Epidermal melanocyte (primary cell): ENCODE measurements at regions not wholly inside any gene's neighbourhood (a gene's known extent, or its start where the extent isn't known, plus 50 kb on each side); places are given as distances from the start of the nearest gene placed in this dataset.
A peak's percentile ranks its signal among the peaks of the same experiment; 100 is the strongest.
"Not testable (repeated sequence)": the region's sequence is repeated elsewhere in the genome, so short reads cannot be mapped to it uniquely, and the experiment has no call there.

Experiments used
- DNase-seq: peaks from one replicate; pipeline ENCODE4 v3.0.0; 2011; ENCODE audit warnings: low spot score; ENCODE audit not compliant: insufficient read length

- DNase-seq: not testable (repeated sequence)
Observed at GRCh38 chr5:34261020-34261419, 218.0 kb upstream of the C1QTNF3 start.

GRCh38 chr5:34266151-34266550 is 223.1 kb upstream of the C1QTNF3 start:
- not testable (repeated sequence) for DNase-seq

DNA sequence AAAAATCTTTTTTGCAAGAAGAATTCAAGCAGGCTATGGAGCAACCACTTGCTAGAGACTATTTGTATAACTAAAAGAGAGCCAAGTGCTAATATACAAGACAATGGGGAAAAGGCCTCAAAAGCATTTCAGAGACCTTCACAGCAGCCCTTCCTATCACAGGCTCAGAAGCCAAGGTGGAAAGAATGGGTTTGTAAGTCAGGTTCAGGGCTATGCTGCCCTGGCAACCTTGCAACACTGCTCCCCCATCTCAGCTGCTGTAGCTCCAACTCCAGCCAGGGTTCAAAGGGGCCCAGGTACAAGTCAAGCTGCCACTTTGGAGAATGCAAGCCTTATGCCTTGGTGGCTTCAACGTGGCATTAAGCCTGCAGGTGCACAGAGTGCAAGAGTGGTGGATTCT is 253.7 kb upstream of the C1QTNF3 start:
- not testable (repeated sequence) for DNase-seq

GRCh38 chr5:34329201-34329600 is 286.2 kb upstream of the C1QTNF3 start:
- not testable (repeated sequence) for DNase-seq

- DNase-seq: not testable (repeated sequence)
Observed at GRCh38 chr5:34329611-34330108, 286.6 kb upstream of the C1QTNF3 start.

GRCh38 chr5:34331928-34332454 is 289.0 kb upstream of the C1QTNF3 start:
- not testable (repeated sequence) for DNase-seq

DNA sequence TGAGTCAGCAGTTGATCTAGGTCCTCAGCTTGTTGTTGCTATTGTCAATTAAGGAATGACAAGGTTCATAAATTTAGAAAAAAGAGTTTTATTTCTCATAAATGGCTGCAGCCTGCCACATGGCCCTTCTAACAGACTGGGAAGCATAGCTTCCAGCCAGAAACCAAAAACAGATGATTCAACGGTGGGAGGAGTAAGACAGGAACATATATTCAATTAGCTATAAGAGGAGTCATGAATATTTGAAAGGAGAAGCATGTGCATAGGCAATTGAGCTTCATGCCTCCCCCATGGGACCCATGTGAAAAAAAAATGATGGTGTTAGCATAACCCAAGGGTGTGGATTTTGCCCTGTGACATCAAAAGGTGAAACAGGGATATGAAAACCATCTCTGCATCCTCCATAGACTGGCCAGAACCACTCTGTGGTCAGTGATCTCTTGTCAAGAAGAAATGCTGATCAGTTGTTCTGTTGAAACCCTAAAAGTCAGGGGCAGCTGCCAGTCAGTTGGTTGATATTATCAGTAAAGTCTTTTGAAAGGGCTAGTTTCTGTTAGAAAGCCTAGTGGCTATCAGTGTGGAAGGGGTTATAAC is 296.5 kb upstream of the C1QTNF3 start:
- DNase-seq: not testable (repeated sequence)

DNA sequence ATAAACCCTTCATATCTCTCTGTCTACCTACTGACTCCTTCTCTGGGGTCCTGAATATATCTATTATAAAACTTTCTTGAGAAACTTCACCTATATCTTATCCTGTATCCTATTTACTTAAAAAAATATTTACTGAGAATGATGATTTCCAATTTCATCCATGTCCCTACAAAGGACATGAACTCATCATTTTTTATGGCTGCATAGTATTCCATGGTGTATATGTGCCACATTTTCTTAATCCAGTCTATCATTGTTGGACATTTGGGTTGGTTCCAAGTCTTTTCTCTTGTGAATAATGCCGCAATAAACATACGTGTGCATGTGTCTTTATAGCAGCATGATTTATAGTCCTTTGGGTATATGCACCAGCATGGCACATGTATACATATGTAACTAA is 301.7 kb upstream of the RAI14 start:
- not testable (repeated sequence) for DNase-seq

DNA sequence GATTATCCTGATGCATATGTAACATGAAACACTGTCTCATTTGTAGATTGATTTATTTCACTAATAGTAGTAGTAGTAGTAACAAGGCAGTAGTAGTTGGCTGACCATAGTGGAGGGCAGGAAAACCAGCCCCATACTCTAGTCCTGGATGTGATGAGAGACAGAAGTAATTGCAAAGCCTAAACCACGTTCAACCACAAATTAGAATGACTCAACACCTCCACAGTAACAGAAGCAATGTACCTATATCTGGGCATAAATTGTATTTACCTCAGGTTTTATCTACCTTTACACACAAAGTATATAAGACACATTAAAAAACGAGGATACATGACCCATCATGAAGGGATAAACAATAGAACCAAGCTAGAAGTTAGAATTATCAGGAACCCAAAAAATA is 284.7 kb upstream of the RAI14 start:
- not testable (repeated sequence) for DNase-seq

DNA sequence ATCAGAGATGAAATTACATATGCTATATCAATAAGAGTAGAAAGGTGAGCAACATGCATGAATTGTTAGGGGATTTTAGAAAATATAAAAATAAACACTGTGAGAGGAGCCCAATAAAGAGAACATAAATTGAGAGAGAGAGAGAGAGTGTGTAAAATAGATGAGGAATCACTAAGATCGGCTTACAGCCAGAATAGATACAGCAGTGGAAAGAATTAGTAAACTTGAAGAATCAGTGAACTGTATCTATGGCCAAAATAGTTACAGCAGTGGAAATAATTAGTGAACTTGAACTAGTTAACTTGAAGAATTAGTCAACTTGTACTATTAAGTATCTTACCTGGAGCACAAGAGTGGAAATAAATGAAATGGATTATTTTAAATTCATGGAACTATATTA is 284.3 kb upstream of the RAI14 start:
- not testable (repeated sequence) for DNase-seq

GRCh38 chr5:34372739-34373138 is 283.4 kb upstream of the RAI14 start:
- not testable (repeated sequence) for DNase-seq

- DNase-seq: not testable (repeated sequence)
Observed at GRCh38 chr5:34377651-34378050, 278.5 kb upstream of the RAI14 start.

DNA sequence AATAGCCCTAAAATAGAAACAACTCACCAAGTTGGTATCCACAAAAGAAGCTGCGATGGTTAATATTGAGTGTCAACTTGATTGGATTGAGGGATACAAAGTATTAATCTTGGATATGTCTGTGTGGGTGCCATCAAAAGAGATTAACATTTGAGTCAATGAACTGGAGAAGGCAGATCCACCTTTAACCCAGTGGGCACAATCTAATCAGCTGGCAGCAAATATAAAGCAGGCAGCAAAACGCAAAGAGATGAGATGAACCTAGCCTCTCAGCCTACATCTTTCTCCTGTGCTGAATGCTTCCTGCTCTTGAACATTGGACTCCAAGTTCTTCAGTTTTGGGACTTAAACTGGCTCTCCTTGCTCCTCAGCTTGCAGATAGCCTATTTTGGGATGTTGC is 277.6 kb upstream of the RAI14 start:
- DNase-seq: not testable (repeated sequence)

DNA sequence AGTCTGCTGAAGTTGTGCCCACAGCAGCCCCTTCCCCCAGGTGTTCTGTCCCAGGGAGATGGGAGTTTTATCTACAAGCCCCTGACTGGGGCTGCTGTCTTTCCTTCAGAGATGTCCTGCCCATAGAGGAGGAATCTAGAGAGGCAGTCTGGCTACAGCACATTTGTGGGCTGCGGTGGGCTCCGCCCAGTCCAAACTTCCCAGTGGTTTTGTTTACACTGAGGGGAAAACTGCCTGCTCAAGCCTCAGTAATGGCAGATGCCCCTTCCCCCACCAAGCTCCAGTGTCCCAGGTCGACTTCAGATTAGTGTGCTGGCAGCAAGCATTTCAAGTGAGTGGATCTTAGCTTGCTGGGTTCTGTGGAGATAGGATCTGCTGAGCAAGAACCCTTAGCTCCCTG is 267.4 kb upstream of the RAI14 start:
- not testable (repeated sequence) for DNase-seq

DNA sequence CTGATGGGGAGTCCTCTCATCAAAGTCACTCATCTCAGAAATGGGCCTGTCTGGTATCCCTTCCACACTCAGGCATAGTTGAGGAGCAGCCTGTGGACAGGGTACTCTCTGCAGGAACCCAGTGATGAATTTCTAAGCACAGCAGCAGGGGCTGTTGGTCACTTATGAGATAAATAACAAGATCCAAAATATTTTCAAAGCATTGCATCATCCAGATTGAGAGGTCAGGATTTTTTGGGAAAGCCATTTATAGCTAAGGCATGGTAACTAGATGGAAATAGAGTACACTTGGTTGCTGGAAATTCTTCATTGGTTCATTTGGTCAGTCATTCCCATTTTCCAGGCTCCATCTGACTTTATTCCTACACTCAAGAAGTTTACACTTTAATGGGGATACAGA is 246.8 kb upstream of the RAI14 start:
- no peak for DNase-seq

GRCh38 chr5:34410411-34411139 is 245.6 kb upstream of the RAI14 start:
- no peak for DNase-seq

DNA sequence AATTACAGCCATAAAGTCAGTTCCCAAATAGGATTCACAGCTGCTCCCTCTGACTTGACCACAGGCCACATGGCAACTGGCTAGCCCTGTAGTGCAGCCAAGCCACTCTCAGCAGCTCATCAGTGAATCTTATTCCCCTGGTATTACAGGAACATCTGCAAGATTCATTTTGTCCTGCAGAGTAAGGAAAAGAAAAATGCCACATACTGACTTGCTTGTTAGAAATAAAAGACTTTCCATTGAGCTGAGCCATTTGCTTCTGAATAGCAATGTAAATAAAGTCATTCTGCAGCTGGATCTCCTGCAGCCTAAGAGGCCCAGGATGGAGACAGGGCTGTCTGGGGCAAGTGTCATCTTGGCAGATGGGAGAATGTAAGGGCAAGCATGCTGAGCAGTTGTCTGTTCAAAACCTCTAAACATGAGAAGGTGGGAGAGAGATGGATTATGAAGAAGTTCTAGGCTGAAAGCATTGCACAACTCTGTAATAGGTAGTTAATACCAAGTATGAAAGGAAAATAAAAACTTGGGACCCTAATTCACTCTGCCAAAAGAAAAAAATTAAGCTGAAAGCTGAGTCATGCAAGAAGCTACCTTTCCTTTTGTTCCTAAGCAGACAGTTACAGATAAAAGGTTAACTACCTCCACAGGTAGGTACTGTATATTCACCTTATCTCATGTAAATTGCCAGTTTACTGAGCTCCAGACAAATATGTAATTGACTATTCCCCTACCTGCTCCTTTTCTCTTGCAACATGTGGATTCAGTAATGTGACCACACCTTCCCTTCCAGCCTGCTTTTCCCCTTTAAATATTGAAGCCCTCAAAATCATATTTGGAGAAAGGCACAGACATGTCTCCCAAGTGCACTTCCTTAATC is 244.4 kb upstream of the RAI14 start:
- DNase-seq: peak; percentile 32

DNA sequence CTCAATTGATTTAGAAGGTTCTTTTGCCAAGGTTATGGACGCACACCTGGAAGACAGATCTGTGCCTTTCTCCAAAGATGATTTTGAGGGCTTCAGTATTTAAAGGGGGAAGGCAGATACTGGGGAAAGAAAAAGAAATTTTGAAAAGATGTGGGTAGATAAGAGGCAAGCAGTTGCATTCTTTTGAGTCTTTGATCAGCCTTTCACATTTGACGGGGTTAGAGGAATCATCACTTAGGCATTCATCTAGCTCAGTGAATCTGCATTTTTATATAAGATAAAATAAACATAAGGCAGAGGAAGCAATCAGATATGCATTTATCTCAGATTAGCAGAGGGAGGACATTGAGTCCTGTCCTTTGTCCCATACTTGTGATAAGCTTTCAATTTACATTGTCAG is 243.4 kb upstream of the RAI14 start:
- no peak for DNase-seq

- DNase-seq: no peak
Observed at GRCh38 chr5:34415559-34416198, 240.4 kb upstream of the RAI14 start.

DNA sequence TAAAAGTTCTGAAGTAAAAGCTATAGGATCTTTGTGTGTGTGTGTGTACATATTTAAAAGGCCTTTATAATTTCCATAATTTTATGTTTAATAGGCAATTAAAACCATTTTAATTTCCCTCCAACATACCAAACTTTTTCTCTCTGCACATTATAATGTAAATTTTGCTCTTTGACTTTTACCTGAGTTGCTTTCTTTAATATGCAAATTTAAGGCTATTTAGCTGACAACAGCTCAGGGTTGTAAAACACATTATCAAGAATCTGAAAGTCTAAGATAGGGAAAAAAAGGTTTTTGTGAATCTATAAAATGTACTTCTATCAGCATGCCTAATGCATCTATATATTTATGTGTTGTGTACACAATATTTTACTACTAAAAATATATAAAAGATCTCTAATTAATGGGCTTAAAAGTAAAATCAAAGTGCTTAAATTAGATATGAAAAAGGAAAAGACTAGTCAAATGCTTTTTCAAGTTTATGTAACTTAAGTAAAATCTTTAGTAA is 239.6 kb upstream of the RAI14 start:
- no peak for DNase-seq

GRCh38 chr5:34420191-34420590 is 235.9 kb upstream of the RAI14 start:
- not testable (repeated sequence) for DNase-seq
